Fibroblast of lung (primary cell): ENCODE measurements at regions not wholly inside any gene's neighbourhood (a gene's known extent, or its start where the extent isn't known, plus 50 kb on each side); places are given as distances from the start of the nearest gene placed in this dataset.

ENCODE experiments used
- CTCF ChIP-seq, 2 donors: IDR thresholded peaks in 1 of 2; conservative IDR thresholded peaks in 1 of 2; 1 replicate in 1 of 2; 2 replicates in 1 of 2; pipeline ENCODE4 v1.5.1; 2011 to 2012; ENCODE audit warnings: low read length in 2 of 2, control low read depth in 1 of 2, inconsistent platforms in 1 of 2, low read depth in 1 of 2, mild to moderate bottlenecking in 1 of 2
- EZH2 ChIP-seq: IDR thresholded peaks from 2 replicates; pipeline ENCODE4 v1.5.1; 2012; ENCODE audit warnings: low read length, control low read depth, mild to moderate bottlenecking; ENCODE audit errors: missing control alignments

GRCh38 chr11:121946514-121946913, 169.5 kb downstream of the BLID start:
- TF ChIP-seq CTCF (conservative IDR thresholded peaks at IDR 0.05 in 1 of 2, IDR thresholded peaks at IDR 0.05 in 1 of 2; ENCODE audit: low read depth in 1 of 2, low read length in 2 of 2) (no peak), EZH2 (no peak)
